H1 (cell line): ENCODE measurements at regions not wholly inside any gene's neighbourhood (a gene's known extent, or its start where the extent isn't known, plus 50 kb on each side); places are given as distances from the start of the nearest gene placed in this dataset.

Source experiments
- POLR2AphosphoS5 ChIP-seq: IDR thresholded peaks from 2 replicates; pipeline ENCODE4 v1.6.1; 2011; ENCODE audit warnings: low read depth, low read length
- POU5F1 ChIP-seq: IDR thresholded peaks from 2 replicates; pipeline ENCODE4 v1.6.1; 2011; ENCODE audit warnings: low read depth, mild to moderate bottlenecking, low read length, moderate library complexity
- RFX5 ChIP-seq: IDR thresholded peaks from 2 replicates; pipeline ENCODE4 v1.6.1; 2011; ENCODE audit warnings: low read depth, low read length, improper control_type of control experiment, borderline replicate concordance
- TBP ChIP-seq: IDR thresholded peaks from 2 replicates; pipeline ENCODE4 v1.6.1; 2011; ENCODE audit warnings: low read depth, low read length, improper control_type of control experiment

GRCh38 chr10:121048749-121049148 is 197.6 kb downstream of the WDR11 start (continued):
- TF ChIP-seq TBP (no peak), POLR2AphosphoS5 (no peak), RFX5 (no peak), POU5F1 (no peak)
- TF ChIP-seq, all 59 proteins: peak for 0
